Fibroblast of skin of left quadriceps (primary cell): ENCODE measurements at regions not wholly inside any gene's neighbourhood (a gene's known extent, or its start where the extent isn't known, plus 50 kb on each side); places are given as distances from the start of the nearest gene placed in this dataset.

ENCODE experiments used
- DNase-seq, 2 experiments: peaks; one replicate each; pipeline ENCODE4 v3.0.0-alpha.2; 2013; ENCODE audit warnings: low read depth in 2 of 2

DNA sequence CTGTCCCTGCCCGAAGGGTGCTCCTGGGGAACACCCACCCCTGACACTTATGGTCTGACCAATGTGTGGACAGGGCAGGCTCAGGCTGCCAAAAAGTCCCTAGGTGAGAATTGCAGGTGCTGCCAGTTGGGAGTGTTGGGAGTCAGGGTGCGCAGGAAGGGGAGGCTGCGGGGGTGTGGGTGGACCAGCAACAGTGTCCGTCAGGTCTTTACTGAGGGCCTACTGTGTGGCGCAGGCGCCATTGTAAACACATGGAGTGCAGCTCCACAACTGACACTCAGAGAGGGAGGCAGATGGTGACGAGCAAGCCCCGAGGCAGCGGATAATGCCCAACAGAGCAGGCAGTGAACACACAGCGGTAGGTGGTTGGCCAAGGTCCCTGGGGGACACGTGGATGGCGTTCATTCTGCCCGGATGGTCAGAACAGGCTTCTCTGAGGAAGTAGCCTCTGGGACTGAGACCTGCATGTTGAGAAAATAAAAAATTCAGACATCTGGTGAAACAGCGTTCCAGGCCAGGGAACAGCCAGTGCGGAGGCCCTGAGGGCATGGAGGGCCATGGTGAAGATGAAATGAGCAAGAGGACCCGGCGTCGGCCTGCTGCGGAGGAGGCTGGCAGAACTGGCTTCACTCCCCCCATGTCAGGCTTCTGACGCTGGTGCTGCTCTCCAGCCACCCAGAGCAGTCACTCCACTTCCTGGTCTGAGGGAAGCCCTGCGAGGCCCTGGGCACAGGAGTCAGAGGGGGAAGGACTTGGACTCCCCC is 136.2 kb upstream of the ZBTB40 start:
- DNase-seq, result no peak

- DNase-seq, result no peak
These were observed 134.3 kb upstream of the ZBTB40 start for GRCh38 chr1:22317231-22317919.

- DNase-seq, result no peak
These were observed 133.8 kb upstream of the ZBTB40 start for GRCh38 chr1:22317920-22318243.

DNA sequence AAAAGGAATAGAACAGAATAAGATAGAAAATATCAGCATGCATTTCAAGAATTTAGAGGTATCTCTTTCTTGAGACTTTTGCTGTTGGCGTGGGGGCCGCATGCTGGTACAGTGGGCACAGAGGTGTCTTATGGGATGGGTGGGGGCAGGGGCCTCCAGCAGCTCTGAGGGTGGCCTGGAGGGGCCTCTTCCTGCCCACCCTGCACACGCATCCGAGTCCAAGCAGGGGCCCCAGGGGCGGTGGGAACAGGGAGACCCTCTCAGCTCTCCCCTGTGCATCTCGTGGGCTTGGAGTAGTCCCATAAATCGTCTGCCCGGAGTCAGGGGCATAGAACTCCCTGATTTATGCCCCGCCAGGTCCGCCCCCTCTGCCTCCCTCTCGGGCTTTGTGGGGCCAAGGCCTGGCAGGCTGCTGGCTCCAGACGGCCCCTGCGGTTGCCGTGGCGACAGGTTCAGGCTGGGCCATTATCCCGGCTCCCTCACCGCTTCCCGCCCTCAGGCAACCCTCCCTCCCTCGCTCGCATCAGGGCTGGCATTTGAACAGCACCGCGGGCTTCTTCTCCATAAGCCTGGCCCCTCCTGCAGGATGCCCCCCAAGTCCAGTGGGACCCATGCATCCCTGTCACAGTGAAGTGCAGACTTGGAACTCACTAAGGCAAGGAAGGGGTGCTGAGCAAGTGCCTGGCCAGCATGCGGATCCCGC is 133.2 kb upstream of the ZBTB40 start:
- DNase-seq, result no peak

- DNase-seq, result no peak
These were observed 132.0 kb upstream of the ZBTB40 start for GRCh38 chr1:22319608-22320007.

- no peak for DNase-seq
These were observed 130.9 kb upstream of the ZBTB40 start for GRCh38 chr1:22320587-22321344.

DNA sequence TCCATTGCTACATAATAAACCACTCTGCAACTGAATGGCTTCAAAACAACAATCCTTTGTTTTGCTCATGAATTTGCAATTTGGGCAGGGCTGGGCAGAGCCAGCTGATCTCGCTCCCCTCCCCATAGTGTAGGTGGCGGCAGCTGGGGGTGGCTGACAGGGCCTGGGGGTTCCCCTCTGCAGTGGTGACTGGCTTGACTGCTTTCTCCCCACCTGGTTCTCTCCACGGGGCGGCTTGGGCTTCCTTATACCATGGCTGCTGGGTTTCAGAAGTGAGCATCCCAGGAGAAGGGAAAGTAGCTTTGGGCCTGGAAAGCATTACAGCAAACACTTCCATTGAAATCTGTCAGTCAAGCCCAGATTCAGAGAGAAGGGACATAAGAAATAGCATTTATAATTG is 129.7 kb upstream of the ZBTB40 start:
- no peak for DNase-seq

DNA sequence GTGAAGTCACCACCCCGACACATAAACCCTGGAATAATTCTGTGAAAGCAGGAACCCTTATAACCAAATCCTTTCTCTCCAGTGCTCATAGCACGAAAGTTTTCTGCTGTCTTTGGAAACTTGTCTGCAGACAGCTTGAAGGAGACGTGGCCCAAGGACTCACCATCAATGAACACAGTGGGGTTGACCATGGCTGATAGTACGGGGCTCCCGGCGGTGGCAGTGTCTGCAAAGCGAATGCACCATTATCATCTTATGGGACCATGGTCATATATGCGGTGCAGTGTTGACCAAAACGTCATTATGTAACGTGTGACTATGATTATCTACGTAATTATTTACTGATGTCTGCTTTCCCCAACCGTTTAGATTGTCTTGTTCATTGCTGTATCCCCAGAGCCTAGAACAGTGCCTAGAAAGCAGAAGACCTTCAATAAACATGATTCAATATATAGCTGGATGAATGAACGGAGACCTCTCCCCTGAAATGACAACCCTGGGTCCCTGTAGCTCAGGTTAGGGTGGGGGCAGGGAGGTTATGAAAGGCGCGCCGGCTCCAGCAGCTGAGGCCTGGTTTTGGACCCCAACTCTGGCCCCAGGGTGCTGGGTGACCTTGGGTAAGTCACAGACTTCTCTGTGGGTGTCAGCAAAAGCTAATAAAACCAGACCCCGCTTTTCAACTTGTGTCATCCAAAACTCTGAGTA is 128.4 kb upstream of the ZBTB40 start:
- DNase-seq, result no peak

- DNase-seq, result no peak
These were observed 127.7 kb upstream of the ZBTB40 start for GRCh38 chr1:22323846-22324504.

GRCh38 chr1:22325531-22326371 is 125.9 kb upstream of the ZBTB40 start:
- DNase-seq, result no peak

DNA sequence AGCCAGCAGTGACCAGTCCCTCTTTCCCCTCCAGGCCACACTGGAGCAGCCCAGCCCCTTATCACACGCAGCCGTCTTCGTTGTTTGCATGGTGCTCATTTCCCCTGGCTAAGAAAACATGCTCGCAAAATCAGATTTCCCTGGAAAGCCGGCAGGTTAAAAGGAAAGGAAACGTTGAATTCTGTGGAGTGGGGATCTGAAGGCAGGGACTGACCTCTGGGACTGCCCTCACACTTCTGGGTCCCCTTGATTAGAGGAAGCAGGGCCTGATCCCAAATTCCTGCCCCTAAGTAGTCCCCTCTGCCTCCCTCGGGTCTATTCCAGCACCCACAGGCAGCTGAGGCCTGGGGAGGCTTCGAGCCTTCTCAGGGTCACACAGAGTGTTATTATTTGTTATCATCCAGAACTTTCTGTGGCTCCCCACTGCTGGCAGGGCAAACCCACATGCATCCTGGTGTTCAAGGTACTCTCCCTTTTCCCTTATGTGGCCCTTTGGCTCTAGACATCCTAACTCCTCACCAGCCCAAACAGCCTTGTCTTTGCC is 125.2 kb upstream of the ZBTB40 start:
- DNase-seq, result no peak

DNA sequence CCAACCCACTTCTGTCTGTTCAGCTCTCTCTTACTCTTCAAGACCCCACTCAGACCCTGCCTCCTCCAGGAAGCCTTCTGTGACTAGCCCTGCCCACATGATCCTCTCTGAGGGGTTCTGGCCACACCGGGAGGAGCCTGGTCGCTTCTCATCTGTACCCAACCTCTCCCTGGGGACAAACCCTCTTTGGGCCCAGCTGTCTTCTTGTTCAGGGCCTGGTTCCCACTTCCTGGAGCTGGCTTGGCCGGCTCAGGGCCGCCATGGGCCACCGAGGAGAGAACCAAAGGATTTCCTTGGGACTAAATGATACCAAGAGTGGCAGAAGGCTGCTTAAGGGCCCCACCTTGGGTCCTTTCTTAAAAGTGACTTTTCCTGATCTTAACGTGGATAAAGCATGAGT is 124.7 kb upstream of the ZBTB40 start:
- DNase-seq, result no peak

- DNase-seq, result no peak
These were observed 124.2 kb upstream of the ZBTB40 start for GRCh38 chr1:22327411-22327810.

DNA sequence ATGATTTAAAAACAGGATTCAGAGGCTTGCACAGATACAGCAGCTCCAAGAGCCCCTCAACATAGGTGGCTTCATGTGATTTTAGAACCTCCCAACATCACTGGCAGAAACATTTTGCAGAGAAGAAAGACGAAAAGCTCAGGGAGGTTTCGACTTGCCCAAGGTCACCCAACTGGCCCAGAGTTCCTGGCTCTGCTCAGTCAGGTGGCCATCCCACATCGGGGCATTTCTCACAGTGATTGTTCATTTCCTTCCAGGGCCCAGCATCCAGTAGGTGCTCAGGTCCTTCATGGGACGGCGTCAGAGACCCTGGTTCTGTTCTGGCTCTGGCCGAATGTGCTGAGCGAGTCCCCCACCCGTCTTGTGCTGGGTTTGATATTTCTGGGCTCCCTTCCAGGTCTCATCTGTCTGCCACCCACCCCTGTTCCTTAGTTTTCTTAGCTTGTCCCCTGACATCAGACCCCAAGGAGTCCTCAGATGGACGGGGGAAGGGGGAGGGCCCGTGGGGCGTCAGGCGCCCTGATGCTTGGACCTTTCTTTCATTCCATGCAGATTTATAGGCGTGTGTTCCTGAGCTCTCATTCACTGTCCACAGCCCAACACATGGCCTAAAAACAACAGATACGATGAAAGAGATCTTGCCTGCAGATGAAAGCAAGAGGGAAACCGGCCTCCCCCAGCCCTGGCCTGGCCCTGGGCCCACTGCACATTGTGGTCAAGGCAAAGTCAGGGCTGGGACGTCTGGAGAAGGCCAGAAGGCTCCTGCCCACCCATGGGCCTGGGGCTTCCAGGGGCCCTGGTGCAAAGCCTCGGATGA is 123.1 kb upstream of the ZBTB40 start:
- DNase-seq, result no peak

DNA sequence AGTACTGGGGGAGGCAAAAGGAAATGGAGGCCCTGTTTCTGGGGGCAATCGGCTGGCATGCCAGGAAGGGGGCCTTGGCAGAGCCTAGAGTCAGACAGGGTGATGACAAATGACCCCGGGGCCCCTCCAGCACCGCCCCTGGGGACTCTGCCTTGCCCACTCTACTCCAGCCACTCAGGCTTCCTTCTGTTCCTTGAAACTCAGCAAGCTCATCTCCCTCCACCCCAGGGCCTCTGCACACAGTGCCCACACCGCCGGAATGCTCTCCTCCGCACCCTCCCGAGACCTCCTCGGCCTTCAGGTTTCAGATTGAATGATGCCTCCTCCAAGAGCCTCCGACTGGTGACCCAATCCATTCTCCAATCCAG is 122.5 kb upstream of the ZBTB40 start:
- DNase-seq, result no peak

GRCh38 chr1:22330092-22330759 is 121.4 kb upstream of the ZBTB40 start:
- DNase-seq, result no peak

DNA sequence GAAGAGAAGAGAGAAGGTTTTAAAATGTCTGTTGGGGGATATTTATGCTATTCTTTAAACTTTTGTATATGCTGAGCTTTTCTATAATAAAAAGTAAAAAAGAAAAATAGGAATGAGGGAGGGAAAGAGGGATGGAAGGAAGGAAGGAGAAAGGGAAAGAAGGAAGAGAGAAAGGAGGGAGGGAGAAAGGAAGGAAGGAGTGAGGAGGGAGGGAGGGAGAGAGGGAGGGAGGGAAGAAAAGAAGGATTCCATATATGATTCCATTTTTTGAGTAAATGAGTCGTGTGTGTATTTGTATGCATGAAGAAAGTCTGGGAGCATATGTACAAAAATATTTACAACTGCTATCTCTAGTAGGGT is 120.9 kb upstream of the ZBTB40 start:
- DNase-seq, result no peak

GRCh38 chr1:22331618-22332423 is 119.8 kb upstream of the ZBTB40 start:
- no peak for DNase-seq
